GM18505 (cell line): ENCODE measurements at regions not wholly inside any gene's neighbourhood (a gene's known extent, or its start where the extent isn't known, plus 50 kb on each side); places are given as distances from the start of the nearest gene placed in this dataset.

Experiments used
- ATAC-seq: cut with Tn5 transposase; IDR thresholded peaks from one replicate; pipeline ENCODE4 v1.9.1; 2021; ENCODE audit not compliant: unreplicated experiment
- POLR2A ChIP-seq: IDR thresholded peaks from 4 replicates; pipeline ENCODE4 v1.6.1; 2011; ENCODE audit warnings: borderline replicate concordance; ENCODE audit not compliant: insufficient read depth, insufficient read length; ENCODE audit errors: extremely low read depth

GRCh38 chr4:19727141-19727540, 524.6 kb upstream of the SLIT2 start:
- no peak for ATAC-seq
- TF ChIP-seq POLR2A, result no peak

DNA sequence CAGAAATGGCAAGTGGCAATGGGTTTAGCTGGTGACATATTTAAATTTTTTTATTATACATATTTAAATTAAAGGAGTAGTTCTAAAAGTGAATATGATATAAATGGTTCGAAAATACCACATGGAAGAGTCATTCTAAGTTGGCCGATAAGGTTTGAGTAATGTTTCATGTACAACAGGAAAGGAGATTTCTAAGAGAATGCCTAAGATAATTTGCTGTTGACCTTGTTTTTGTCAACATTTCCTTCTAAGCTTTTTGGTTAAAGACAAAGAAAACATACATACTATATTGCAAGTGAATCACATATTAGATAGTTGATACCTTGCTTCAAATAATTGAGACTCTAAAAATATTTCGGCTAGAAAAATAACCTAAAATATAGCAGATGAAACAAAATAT, 526.6 kb upstream of the SLIT2 start:
- TF ChIP-seq POLR2A, result no peak
- no peak for ATAC-seq

- ATAC-seq, result no peak
- TF ChIP-seq POLR2A, result no peak
These were observed 529.3 kb upstream of the SLIT2 start for GRCh38 chr4:19722404-19722803.

- no peak for ATAC-seq
- TF ChIP-seq POLR2A, result no peak
These were observed 530.1 kb upstream of the SLIT2 start for GRCh38 chr4:19721587-19721986.

DNA sequence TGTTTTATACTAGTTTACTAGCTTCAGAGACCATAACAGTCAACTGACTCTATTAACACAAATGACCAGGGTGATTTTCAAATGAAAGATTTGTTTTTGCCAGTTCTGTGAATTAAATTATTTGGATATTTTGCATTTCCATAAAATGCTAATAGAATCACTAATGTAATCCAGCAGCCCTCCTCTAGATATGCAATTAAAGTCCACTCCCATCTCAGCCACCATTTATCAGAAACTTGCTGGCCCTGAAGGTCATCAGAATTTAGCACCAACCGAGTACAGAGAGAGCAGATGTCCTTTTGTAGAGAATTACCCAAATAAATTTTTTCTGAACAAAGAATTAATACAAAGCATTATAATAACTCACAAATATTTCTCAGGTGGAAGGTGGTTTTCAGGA, 531.1 kb upstream of the SLIT2 start:
- ATAC-seq, result no peak
- no peak for TF ChIP-seq POLR2A

DNA sequence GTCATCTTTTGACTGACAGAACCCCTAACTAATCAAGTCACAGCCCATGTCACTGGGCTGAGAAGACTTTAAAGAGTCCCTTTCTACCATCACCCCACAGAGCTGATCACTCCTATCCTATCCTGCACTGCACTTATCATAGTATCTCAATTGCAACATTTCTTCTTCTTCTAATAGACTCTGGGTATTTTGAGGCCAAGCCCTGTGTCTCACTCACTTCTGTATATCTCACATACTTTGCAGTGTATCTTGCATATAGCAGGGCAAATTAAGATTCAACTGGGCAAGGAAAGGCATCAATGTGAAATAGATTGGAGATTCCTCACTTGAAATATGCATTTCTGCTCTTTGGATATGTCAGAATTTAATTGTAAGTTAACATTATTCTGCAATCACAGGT, 531.5 kb upstream of the SLIT2 start:
- no peak for TF ChIP-seq POLR2A
- no peak for ATAC-seq

GRCh38 chr4:19711871-19712270, 539.8 kb upstream of the SLIT2 start:
- no peak for ATAC-seq

GRCh38 chr4:19707876-19708275, 543.8 kb upstream of the SLIT2 start:
- ATAC-seq, result no peak

More at GRCh38 chr4:19711871-19712270, 539.8 kb upstream of the SLIT2 start:
- no peak for TF ChIP-seq POLR2A

DNA sequence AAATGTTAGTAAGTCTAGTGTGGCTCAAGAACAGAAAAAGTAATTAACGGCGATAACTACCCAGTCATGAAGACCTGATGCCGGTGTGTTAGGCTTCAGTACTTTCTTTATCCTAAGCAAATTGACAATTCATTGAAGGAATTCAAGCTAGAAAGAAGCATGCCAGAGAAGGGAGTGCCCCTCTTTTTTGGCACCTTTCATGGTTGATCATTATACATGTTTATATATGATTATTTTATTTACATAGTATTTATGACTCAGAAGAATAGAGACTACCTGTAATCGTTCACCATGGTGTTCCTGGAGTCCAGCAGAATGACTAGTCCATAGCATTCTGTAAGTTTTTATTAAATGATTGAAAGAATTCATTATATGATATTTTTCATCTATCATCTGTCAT, 548.3 kb upstream of the SLIT2 start:
- ATAC-seq, result no peak
- no peak for TF ChIP-seq POLR2A

More at GRCh38 chr4:19707876-19708275, 543.8 kb upstream of the SLIT2 start:
- no peak for TF ChIP-seq POLR2A

- no peak for ATAC-seq
- no peak for TF ChIP-seq POLR2A
These were observed 550.7 kb upstream of the SLIT2 start for GRCh38 chr4:19700992-19701391.

DNA sequence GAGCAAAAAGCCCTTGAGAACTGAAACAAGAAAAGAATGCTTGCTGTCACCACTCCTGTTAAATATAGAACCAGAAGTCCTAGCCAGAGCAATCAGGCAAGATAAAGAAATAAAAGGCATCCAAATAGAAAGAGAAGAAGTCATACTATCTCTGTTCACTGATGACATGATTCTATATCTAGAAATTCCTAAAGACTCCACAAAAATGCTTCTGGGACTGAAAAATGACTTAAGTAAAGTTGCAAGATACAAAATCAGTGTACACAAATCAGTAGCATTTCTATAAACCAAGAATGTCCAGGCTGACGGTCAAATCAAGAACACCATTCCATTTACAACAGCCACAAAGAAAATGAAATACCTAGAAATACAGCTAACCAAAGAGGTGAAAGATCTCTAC, 552.7 kb upstream of the SLIT2 start:
- TF ChIP-seq POLR2A, result no peak
- no peak for ATAC-seq

GRCh38 chr4:19694812-19695211, 556.9 kb upstream of the SLIT2 start:
- no peak for TF ChIP-seq POLR2A
- no peak for ATAC-seq

- no peak for TF ChIP-seq POLR2A
- no peak for ATAC-seq
These were observed 557.7 kb upstream of the SLIT2 start for GRCh38 chr4:19693936-19694570.

GRCh38 chr4:19689511-19689910, 562.2 kb upstream of the SLIT2 start:
- ATAC-seq, result no peak
- TF ChIP-seq POLR2A, result no peak

- no peak for TF ChIP-seq POLR2A
- no peak for ATAC-seq
These were observed 565.2 kb upstream of the SLIT2 start for GRCh38 chr4:19686456-19686855.
